ENCODE measurements at regions not wholly inside any gene's neighbourhood (a gene's known extent, or its start where the extent isn't known, plus 50 kb on each side); places are given as distances from the start of the nearest gene placed in this dataset.

GRCh38 chr11:107157146-107157808, 139.0 kb upstream of the GUCY1A2 start:
- no peak overlapping the region for H3K9ac ChIP-seq (ENCODE audit: low read depth in 1 of 2, low read length in 2 of 2)
- peaks cover 3 to 15% (median 8%) of the 10 kb centered on the region in 4 donors for H3K4me1 ChIP-seq (ENCODE audit: control insufficient read depth in 4 of 4, insufficient read depth in 4 of 4, low read length in 3 of 4)
- no peaks in the 10 kb centered on the region for H3K36me3 ChIP-seq (ENCODE audit: control insufficient read depth in 4 of 4, insufficient read depth in 3 of 4, low read depth in 1 of 4, low read length in 3 of 4)
- H3K27ac ChIP-seq (ENCODE audit: low read depth in 1 of 2, low read length in 2 of 2), result peak overlapping the region in 1 of 2 donors; percentile 50
- TF ChIP-seq CTCF (IDR thresholded peaks at IDR 0.05; ENCODE audit: low read depth, low read length, missing input control) (no peak), HNF4G (IDR thresholded peaks at IDR 0.05) (no peak), REST (IDR thresholded peaks at IDR 0.05) (no peak), GABPA (IDR thresholded peaks at IDR 0.05 in 1 of 2, conservative IDR thresholded peaks at IDR 0.05 in 1 of 2) (no peak), FOXA1 (IDR thresholded peaks at IDR 0.05) (no peak), YY1 (IDR thresholded peaks at IDR 0.05) (peak; percentile 42), SP1 (IDR thresholded peaks at IDR 0.05) (no peak), TAF1 (conservative IDR thresholded peaks at IDR 0.05) (no peak), RXRA (IDR thresholded peaks at IDR 0.05) (peak in 1 of 2 donors; percentile 65), EGR1 (IDR thresholded peaks at IDR 0.05; ENCODE audit: low read depth in 2 of 2) (no peak), ATF3 (IDR thresholded peaks at IDR 0.05) (no peak), MAX (IDR thresholded peaks at IDR 0.05) (peak; percentile 20), ZBTB33 (IDR thresholded peaks at IDR 0.05) (no peak), JUND (IDR thresholded peaks at IDR 0.05) (peak in 1 of 2 donors; percentile 54), RAD21 (IDR thresholded peaks at IDR 0.05) (no peak), FOXA2 (IDR thresholded peaks at IDR 0.05) (no peak), HNF4A (conservative IDR thresholded peaks at IDR 0.05) (peak; percentile 77 to 81), NR2F2 (IDR thresholded peaks at IDR 0.05) (no peak)
- H3K27me3 ChIP-seq (ENCODE audit: control insufficient read depth in 4 of 4, insufficient read depth in 4 of 4, low read length in 3 of 4), result no peaks in the 10 kb centered on the region
- H3K9me3 ChIP-seq (ENCODE audit: control insufficient read depth in 4 of 4, low read length in 3 of 4), result no peaks in the 10 kb centered on the region
- no peak overlapping the region for H3K4me3 ChIP-seq (ENCODE audit: low read depth in 1 of 3, low read length in 3 of 3)
- WGBS, result 59% methylated on average over 3 of the region's 3 CpGs
- no peak for DNase-seq (ENCODE audit: low spot score)

Measured in liver (tissue), 8 donors.